B cell (primary cell): ENCODE measurements at regions not wholly inside any gene's neighbourhood (a gene's known extent, or its start where the extent isn't known, plus 50 kb on each side); places are given as distances from the start of the nearest gene placed in this dataset.

Experiments
- EZH2 ChIP-seq: IDR thresholded peaks from 2 replicates; pipeline ENCODE4 v1.6.1; 2012; ENCODE audit warnings: borderline replicate concordance, low read depth, mild to moderate bottlenecking, moderate library complexity, low read length; ENCODE audit not compliant: insufficient read depth, poor library complexity, severe bottlenecking
- TF ChIP-seq, protein P1 (sequence below): fragments of 200-600 bp; IDR thresholded peaks from one replicate; pipeline ENCODE4 v1.8.0; 2022; ENCODE audit warnings: antibody characterized with exemption, mild to moderate bottlenecking

- TF ChIP-seq, protein P1, sequence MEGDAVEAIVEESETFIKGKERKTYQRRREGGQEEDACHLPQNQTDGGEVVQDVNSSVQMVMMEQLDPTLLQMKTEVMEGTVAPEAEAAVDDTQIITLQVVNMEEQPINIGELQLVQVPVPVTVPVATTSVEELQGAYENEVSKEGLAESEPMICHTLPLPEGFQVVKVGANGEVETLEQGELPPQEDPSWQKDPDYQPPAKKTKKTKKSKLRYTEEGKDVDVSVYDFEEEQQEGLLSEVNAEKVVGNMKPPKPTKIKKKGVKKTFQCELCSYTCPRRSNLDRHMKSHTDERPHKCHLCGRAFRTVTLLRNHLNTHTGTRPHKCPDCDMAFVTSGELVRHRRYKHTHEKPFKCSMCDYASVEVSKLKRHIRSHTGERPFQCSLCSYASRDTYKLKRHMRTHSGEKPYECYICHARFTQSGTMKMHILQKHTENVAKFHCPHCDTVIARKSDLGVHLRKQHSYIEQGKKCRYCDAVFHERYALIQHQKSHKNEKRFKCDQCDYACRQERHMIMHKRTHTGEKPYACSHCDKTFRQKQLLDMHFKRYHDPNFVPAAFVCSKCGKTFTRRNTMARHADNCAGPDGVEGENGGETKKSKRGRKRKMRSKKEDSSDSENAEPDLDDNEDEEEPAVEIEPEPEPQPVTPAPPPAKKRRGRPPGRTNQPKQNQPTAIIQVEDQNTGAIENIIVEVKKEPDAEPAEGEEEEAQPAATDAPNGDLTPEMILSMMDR = no peak
- no peak for TF ChIP-seq EZH2
Measured at GRCh38 chr21:35223480-35224156, 174.5 kb upstream of the RUNX1 start.
